Endothelial cell of umbilical vein (primary cell): ENCODE measurements at regions not wholly inside any gene's neighbourhood (a gene's known extent, or its start where the extent isn't known, plus 50 kb on each side); places are given as distances from the start of the nearest gene placed in this dataset. TPM values are rescaled to one million over a fixed set of nuclear protein-coding genes. Genes with fewer than 3 reads are reported as not detected.

Source experiments
- small RNA-seq: library from RNA; depleted of rRNA; stranded (forward); fragments of <200 nt; gene quantifications from one replicate; pipeline ENCODE3, GENCODE V24; 2012; ENCODE audit warnings: low replicate concordance, low read depth; ENCODE audit not compliant: insufficient read depth, insufficient read length

Small RNA genes lying in the stretch of these regions (small RNA-seq; reads per million reads assigned to genes)
- gene RNU6-505P = not detected
